ENCODE measurements at regions not wholly inside any gene's neighbourhood (a gene's known extent, or its start where the extent isn't known, plus 50 kb on each side); places are given as distances from the start of the nearest gene placed in this dataset.

DNA sequence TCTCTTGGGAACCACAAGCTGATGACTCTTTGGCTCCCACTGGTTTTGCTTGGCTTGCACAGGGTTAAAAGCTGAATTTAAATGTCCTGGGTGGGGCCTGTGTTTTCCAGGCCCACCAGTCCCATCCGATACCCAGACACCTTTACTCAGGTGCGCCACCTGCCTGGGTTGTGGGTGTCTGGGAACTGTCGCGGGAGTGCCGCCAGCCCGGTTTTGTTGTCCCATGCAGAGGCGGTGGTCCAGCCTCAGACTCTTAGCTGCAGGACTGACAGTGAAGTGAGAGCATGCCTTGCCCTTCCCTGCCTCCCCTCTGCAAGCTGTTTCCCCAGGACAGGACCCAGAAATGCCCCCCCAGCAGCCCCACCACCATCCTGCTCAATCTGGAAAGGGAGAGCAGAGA lies 255.6 kb upstream of the ZNF32 start:
- no peaks in the 10 kb centered on the region for H3K27me3 ChIP-seq (replicated peaks; ENCODE audit: control insufficient read depth, insufficient read depth, low read length, poor library complexity, severe bottlenecking)
- DNase-seq, result no peak
- H3K4me1 ChIP-seq (ENCODE audit: control insufficient read depth, insufficient read depth, low read length, poor library complexity, severe bottlenecking), result no peaks in the 10 kb centered on the region
- H3K36me3 ChIP-seq (ENCODE audit: control insufficient read depth, insufficient read depth, low read length), result no peaks in the 10 kb centered on the region
- H3K4me3 ChIP-seq (ENCODE audit: insufficient read depth, low read depth, low read length, poor library complexity, severe bottlenecking), result no peak overlapping the region
- no peak overlapping the region for H3K27ac ChIP-seq (ENCODE audit: insufficient read depth, low read length, poor library complexity, severe bottlenecking)
- no peaks in the 10 kb centered on the region for H3K9me3 ChIP-seq (ENCODE audit: control insufficient read depth, low read length)

DNA sequence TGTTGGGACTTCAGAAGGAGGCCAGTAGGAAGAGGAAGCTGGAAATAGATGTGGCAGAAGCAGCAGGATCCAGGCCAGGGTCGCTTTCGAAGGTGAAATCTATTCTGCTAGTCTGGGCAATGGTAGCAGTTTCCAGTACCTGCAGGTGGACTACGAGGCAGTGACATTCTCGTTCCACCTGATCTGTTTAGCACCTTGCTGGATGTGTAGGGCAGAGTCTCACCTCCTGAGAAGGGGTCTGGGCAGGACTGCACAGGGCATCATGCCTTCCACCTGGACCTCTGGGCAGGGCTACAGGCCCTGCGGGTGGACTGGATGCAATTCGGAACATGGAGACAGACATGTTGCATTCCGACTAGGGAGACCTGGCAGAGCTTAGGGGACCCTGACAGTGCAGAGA lies 254.8 kb upstream of the ZNF32 start:
- no peak for DNase-seq
- no peak overlapping the region for H3K27ac ChIP-seq (ENCODE audit: insufficient read depth, low read length, poor library complexity, severe bottlenecking)
- H3K9me3 ChIP-seq (ENCODE audit: control insufficient read depth, low read length), result no peaks in the 10 kb centered on the region
- no peaks in the 10 kb centered on the region for H3K27me3 ChIP-seq (replicated peaks; ENCODE audit: control insufficient read depth, insufficient read depth, low read length, poor library complexity, severe bottlenecking)
- no peak overlapping the region for H3K4me3 ChIP-seq (ENCODE audit: insufficient read depth, low read depth, low read length, poor library complexity, severe bottlenecking)
- H3K36me3 ChIP-seq (ENCODE audit: control insufficient read depth, insufficient read depth, low read length), result no peaks in the 10 kb centered on the region
- no peaks in the 10 kb centered on the region for H3K4me1 ChIP-seq (ENCODE audit: control insufficient read depth, insufficient read depth, low read length, poor library complexity, severe bottlenecking)

- no peaks in the 10 kb centered on the region for H3K36me3 ChIP-seq (ENCODE audit: control insufficient read depth, insufficient read depth, low read length)
- no peaks in the 10 kb centered on the region for H3K27me3 ChIP-seq (replicated peaks; ENCODE audit: control insufficient read depth, insufficient read depth, low read length, poor library complexity, severe bottlenecking)
- no peak overlapping the region for H3K27ac ChIP-seq (ENCODE audit: insufficient read depth, low read length, poor library complexity, severe bottlenecking)
- no peak for DNase-seq
- no peaks in the 10 kb centered on the region for H3K4me1 ChIP-seq (ENCODE audit: control insufficient read depth, insufficient read depth, low read length, poor library complexity, severe bottlenecking)
- H3K4me3 ChIP-seq (ENCODE audit: insufficient read depth, low read depth, low read length, poor library complexity, severe bottlenecking), result no peak overlapping the region
- H3K9me3 ChIP-seq (ENCODE audit: control insufficient read depth, low read length), result no peaks in the 10 kb centered on the region
Measured at GRCh38 chr10:43902842-43903241, 254.2 kb upstream of the ZNF32 start.

- no peaks in the 10 kb centered on the region for H3K36me3 ChIP-seq (ENCODE audit: control insufficient read depth, insufficient read depth, low read length)
- H3K27me3 ChIP-seq (replicated peaks; ENCODE audit: control insufficient read depth, insufficient read depth, low read length, poor library complexity, severe bottlenecking), result no peaks in the 10 kb centered on the region
- no peaks in the 10 kb centered on the region for H3K4me1 ChIP-seq (ENCODE audit: control insufficient read depth, insufficient read depth, low read length, poor library complexity, severe bottlenecking)
- DNase-seq, result no peak
- no peaks in the 10 kb centered on the region for H3K9me3 ChIP-seq (ENCODE audit: control insufficient read depth, low read length)
- H3K27ac ChIP-seq (ENCODE audit: insufficient read depth, low read length, poor library complexity, severe bottlenecking), result no peak overlapping the region
- no peak overlapping the region for H3K4me3 ChIP-seq (ENCODE audit: insufficient read depth, low read depth, low read length, poor library complexity, severe bottlenecking)
Measured at GRCh38 chr10:43901744-43902504, 253.2 kb upstream of the ZNF32 start.

GRCh38 chr10:43901302-43901701 lies 252.6 kb upstream of the ZNF32 start:
- Histone ChIP-seq H3K27me3 (replicated peaks; ENCODE audit: control insufficient read depth, insufficient read depth, low read length, poor library complexity, severe bottlenecking) (no peaks in the 10 kb centered on the region), H3K9me3 (ENCODE audit: control insufficient read depth, low read length) (no peaks in the 10 kb centered on the region), H3K36me3 (ENCODE audit: control insufficient read depth, insufficient read depth, low read length) (no peaks in the 10 kb centered on the region), H3K27ac (ENCODE audit: insufficient read depth, low read length, poor library complexity, severe bottlenecking) (no peak overlapping the region), H3K4me1 (ENCODE audit: control insufficient read depth, insufficient read depth, low read length, poor library complexity, severe bottlenecking) (no peaks in the 10 kb centered on the region), H3K4me3 (ENCODE audit: insufficient read depth, low read depth, low read length, poor library complexity, severe bottlenecking) (no peak overlapping the region)
- no peak for DNase-seq

- Histone ChIP-seq H3K36me3 (ENCODE audit: control insufficient read depth, insufficient read depth, low read length) (no peaks in the 10 kb centered on the region), H3K4me3 (ENCODE audit: insufficient read depth, low read depth, low read length, poor library complexity, severe bottlenecking) (no peak overlapping the region), H3K27ac (ENCODE audit: insufficient read depth, low read length, poor library complexity, severe bottlenecking) (no peak overlapping the region), H3K4me1 (ENCODE audit: control insufficient read depth, insufficient read depth, low read length, poor library complexity, severe bottlenecking) (no peaks in the 10 kb centered on the region), H3K27me3 (replicated peaks; ENCODE audit: control insufficient read depth, insufficient read depth, low read length, poor library complexity, severe bottlenecking) (no peaks in the 10 kb centered on the region), H3K9me3 (ENCODE audit: control insufficient read depth, low read length) (no peaks in the 10 kb centered on the region)
- DNase-seq, result no peak
Measured at GRCh38 chr10:43900571-43900970, 251.9 kb upstream of the ZNF32 start.

GRCh38 chr10:43899224-43899959 lies 250.7 kb upstream of the ZNF32 start:
- Histone ChIP-seq H3K4me1 (ENCODE audit: control insufficient read depth, insufficient read depth, low read length, poor library complexity, severe bottlenecking) (no peaks in the 10 kb centered on the region), H3K27me3 (replicated peaks; ENCODE audit: control insufficient read depth, insufficient read depth, low read length, poor library complexity, severe bottlenecking) (no peaks in the 10 kb centered on the region)
- no peak for DNase-seq

GRCh38 chr10:43898592-43898991 lies 249.9 kb upstream of the ZNF32 start:
- no peak overlapping the region for H3K4me3 ChIP-seq (ENCODE audit: insufficient read depth, low read depth, low read length, poor library complexity, severe bottlenecking)
- H3K36me3 ChIP-seq (ENCODE audit: control insufficient read depth, insufficient read depth, low read length), result no peaks in the 10 kb centered on the region
- no peaks in the 10 kb centered on the region for H3K4me1 ChIP-seq (ENCODE audit: control insufficient read depth, insufficient read depth, low read length, poor library complexity, severe bottlenecking)
- no peaks in the 10 kb centered on the region for H3K9me3 ChIP-seq (ENCODE audit: control insufficient read depth, low read length)
- DNase-seq, result no peak
- no peak overlapping the region for H3K27ac ChIP-seq (ENCODE audit: insufficient read depth, low read length, poor library complexity, severe bottlenecking)
- H3K27me3 ChIP-seq (replicated peaks; ENCODE audit: control insufficient read depth, insufficient read depth, low read length, poor library complexity, severe bottlenecking), result no peaks in the 10 kb centered on the region

More at GRCh38 chr10:43899224-43899959, 250.7 kb upstream of the ZNF32 start:
- Histone ChIP-seq H3K9me3 (ENCODE audit: control insufficient read depth, low read length) (no peaks in the 10 kb centered on the region), H3K27ac (ENCODE audit: insufficient read depth, low read length, poor library complexity, severe bottlenecking) (no peak overlapping the region), H3K4me3 (ENCODE audit: insufficient read depth, low read depth, low read length, poor library complexity, severe bottlenecking) (no peak overlapping the region), H3K36me3 (ENCODE audit: control insufficient read depth, insufficient read depth, low read length) (no peaks in the 10 kb centered on the region)

- Histone ChIP-seq H3K4me3 (ENCODE audit: insufficient read depth, low read depth, low read length, poor library complexity, severe bottlenecking) (no peak overlapping the region), H3K4me1 (ENCODE audit: control insufficient read depth, insufficient read depth, low read length, poor library complexity, severe bottlenecking) (no peaks in the 10 kb centered on the region), H3K27ac (ENCODE audit: insufficient read depth, low read length, poor library complexity, severe bottlenecking) (no peak overlapping the region), H3K9me3 (ENCODE audit: control insufficient read depth, low read length) (no peaks in the 10 kb centered on the region), H3K27me3 (replicated peaks; ENCODE audit: control insufficient read depth, insufficient read depth, low read length, poor library complexity, severe bottlenecking) (no peaks in the 10 kb centered on the region), H3K36me3 (ENCODE audit: control insufficient read depth, insufficient read depth, low read length) (no peaks in the 10 kb centered on the region)
- DNase-seq, result no peak
Measured at GRCh38 chr10:43897765-43898419, 249.2 kb upstream of the ZNF32 start.
